ENCODE measurements at regions not wholly inside any gene's neighbourhood (a gene's known extent, or its start where the extent isn't known, plus 50 kb on each side); places are given as distances from the start of the nearest gene placed in this dataset.
"Not testable (repeated sequence)": the region's sequence is repeated elsewhere in the genome, so short reads cannot be mapped to it uniquely, and the experiment has no call there.

- in situ Hi-C loops (cut with HindIII; ENCODE audit: low pct_unique_long_range_greater_than_20kb, low sequenced_read_pairs) = no loop called here
- no peak for DNase-seq (ENCODE audit: low read depth in 1 of 2, low spot score in 1 of 2)
- no peak for TF ChIP-seq JUND (IDR thresholded peaks at IDR 0.05; ENCODE audit: low read depth)
Observed at GRCh38 chr21:19026911-19027310, 623.3 kb upstream of the TMPRSS15 start.

GRCh38 chr21:19029816-19030215 lies 626.2 kb upstream of the TMPRSS15 start:
- no peak for TF ChIP-seq JUND (IDR thresholded peaks at IDR 0.05; ENCODE audit: low read depth)
- no peak for DNase-seq (ENCODE audit: low read depth in 1 of 2, low spot score in 1 of 2)
- in situ Hi-C loops (cut with HindIII; ENCODE audit: low pct_unique_long_range_greater_than_20kb, low sequenced_read_pairs) = no loop called here

GRCh38 chr21:19031953-19032352 lies 628.4 kb upstream of the TMPRSS15 start:
- peak in 1 of 2 experiments; percentile 58 for DNase-seq (ENCODE audit: low read depth in 1 of 2, low spot score in 1 of 2)
- in situ Hi-C loops (cut with HindIII; ENCODE audit: low pct_unique_long_range_greater_than_20kb, low sequenced_read_pairs) = no loop called here
- TF ChIP-seq JUND (IDR thresholded peaks at IDR 0.05; ENCODE audit: low read depth) = no peak

GRCh38 chr21:19034041-19034440 lies 630.5 kb upstream of the TMPRSS15 start:
- DNase-seq (ENCODE audit: low read depth in 1 of 2, low spot score in 1 of 2) = peak in 1 of 2 experiments; percentile 6
- in situ Hi-C loops (cut with HindIII; ENCODE audit: low pct_unique_long_range_greater_than_20kb, low sequenced_read_pairs) = no loop called here
- TF ChIP-seq JUND (IDR thresholded peaks at IDR 0.05; ENCODE audit: low read depth) = no peak

GRCh38 chr21:19034560-19034959 lies 631.0 kb upstream of the TMPRSS15 start:
- in situ Hi-C loops (cut with HindIII; ENCODE audit: low pct_unique_long_range_greater_than_20kb, low sequenced_read_pairs) = no loop called here
- no peak for DNase-seq (ENCODE audit: low read depth in 1 of 2, low spot score in 1 of 2)
- TF ChIP-seq JUND (IDR thresholded peaks at IDR 0.05; ENCODE audit: low read depth) = no peak

GRCh38 chr21:19045876-19046275 lies 642.3 kb upstream of the TMPRSS15 start:
- in situ Hi-C loops (cut with HindIII; ENCODE audit: low pct_unique_long_range_greater_than_20kb, low sequenced_read_pairs) = no loop called here
- DNase-seq (ENCODE audit: low read depth in 1 of 2, low spot score in 1 of 2) = no peak
- no peak for TF ChIP-seq JUND (IDR thresholded peaks at IDR 0.05; ENCODE audit: low read depth)

GRCh38 chr21:19048098-19048672 lies 644.6 kb upstream of the TMPRSS15 start:
- DNase-seq (ENCODE audit: low read depth in 1 of 2, low spot score in 1 of 2) = no peak
- TF ChIP-seq JUND (IDR thresholded peaks at IDR 0.05; ENCODE audit: low read depth) = no peak
- in situ Hi-C loops (cut with HindIII; ENCODE audit: low pct_unique_long_range_greater_than_20kb, low sequenced_read_pairs) = no loop called here

- no peak for TF ChIP-seq JUND (IDR thresholded peaks at IDR 0.05; ENCODE audit: low read depth)
- DNase-seq (ENCODE audit: low read depth in 1 of 2, low spot score in 1 of 2) = no peak
- in situ Hi-C loops (cut with HindIII; ENCODE audit: low pct_unique_long_range_greater_than_20kb, low sequenced_read_pairs) = no loop called here
Observed at GRCh38 chr21:19049567-19049966, 646.0 kb upstream of the TMPRSS15 start.

- in situ Hi-C loops (cut with HindIII; ENCODE audit: low pct_unique_long_range_greater_than_20kb, low sequenced_read_pairs) = no loop called here
- TF ChIP-seq JUND (IDR thresholded peaks at IDR 0.05; ENCODE audit: low read depth) = no peak
- no peak for DNase-seq (ENCODE audit: low read depth in 1 of 2, low spot score in 1 of 2)
Observed at GRCh38 chr21:19065164-19065563, 661.6 kb upstream of the TMPRSS15 start.

- no peak for DNase-seq (ENCODE audit: low read depth in 1 of 2, low spot score in 1 of 2)
- TF ChIP-seq JUND (IDR thresholded peaks at IDR 0.05; ENCODE audit: low read depth) = no peak
- in situ Hi-C loops (cut with HindIII; ENCODE audit: low pct_unique_long_range_greater_than_20kb, low sequenced_read_pairs) = no loop called here
Observed at GRCh38 chr21:19076031-19076430, 672.4 kb upstream of the TMPRSS15 start.

- TF ChIP-seq JUND (IDR thresholded peaks at IDR 0.05; ENCODE audit: low read depth) = no peak
- in situ Hi-C loops (cut with HindIII; ENCODE audit: low pct_unique_long_range_greater_than_20kb, low sequenced_read_pairs) = no loop called here
- no peak for DNase-seq (ENCODE audit: low read depth in 1 of 2, low spot score in 1 of 2)
Observed at GRCh38 chr21:19109694-19110093, 706.1 kb upstream of the TMPRSS15 start.

GRCh38 chr21:19119259-19119658 lies 715.7 kb upstream of the TMPRSS15 start:
- in situ Hi-C loops (cut with HindIII; ENCODE audit: low pct_unique_long_range_greater_than_20kb, low sequenced_read_pairs); DNase-seq (ENCODE audit: low read depth in 1 of 2, low spot score in 1 of 2): not testable (repeated sequence)

GRCh38 chr21:19120591-19120990 lies 717.0 kb upstream of the TMPRSS15 start:
- TF ChIP-seq JUND (IDR thresholded peaks at IDR 0.05; ENCODE audit: low read depth) = no peak

GRCh38 chr21:19122356-19122755 lies 718.8 kb upstream of the TMPRSS15 start:
- TF ChIP-seq JUND (IDR thresholded peaks at IDR 0.05; ENCODE audit: low read depth) = no peak
- in situ Hi-C loops (cut with HindIII; ENCODE audit: low pct_unique_long_range_greater_than_20kb, low sequenced_read_pairs) = no loop called here
- no peak for DNase-seq (ENCODE audit: low read depth in 1 of 2, low spot score in 1 of 2)

More at GRCh38 chr21:19120591-19120990, 717.0 kb upstream of the TMPRSS15 start:
- no peak for DNase-seq (ENCODE audit: low read depth in 1 of 2, low spot score in 1 of 2)
- in situ Hi-C loops (cut with HindIII; ENCODE audit: low pct_unique_long_range_greater_than_20kb, low sequenced_read_pairs) = no loop called here
